Choroid plexus epithelial cell (primary cell): ENCODE measurements at regions not wholly inside any gene's neighbourhood (a gene's known extent, or its start where the extent isn't known, plus 50 kb on each side); places are given as distances from the start of the nearest gene placed in this dataset.
"Not testable (repeated sequence)": the region's sequence is repeated elsewhere in the genome, so short reads cannot be mapped to it uniquely, and the experiment has no call there.

ENCODE experiments used
- DNase-seq: peaks from one replicate; pipeline ENCODE4 v3.0.0-alpha.2; 2010; ENCODE audit warnings: low read depth
- H3K4me3 ChIP-seq: 2 replicates; pipeline ENCODE4 v1.5.1; 2011; ENCODE audit warnings: low read depth, mild to moderate bottlenecking, control low read depth, low read length, moderate library complexity
- TF ChIP-seq, protein P1 (sequence below): conservative IDR thresholded peaks from 2 replicates; pipeline ENCODE4 v1.5.1; 2011; ENCODE audit warnings: low read depth, mild to moderate bottlenecking, control low read depth, inconsistent platforms, low read length, moderate library complexity

DNA sequence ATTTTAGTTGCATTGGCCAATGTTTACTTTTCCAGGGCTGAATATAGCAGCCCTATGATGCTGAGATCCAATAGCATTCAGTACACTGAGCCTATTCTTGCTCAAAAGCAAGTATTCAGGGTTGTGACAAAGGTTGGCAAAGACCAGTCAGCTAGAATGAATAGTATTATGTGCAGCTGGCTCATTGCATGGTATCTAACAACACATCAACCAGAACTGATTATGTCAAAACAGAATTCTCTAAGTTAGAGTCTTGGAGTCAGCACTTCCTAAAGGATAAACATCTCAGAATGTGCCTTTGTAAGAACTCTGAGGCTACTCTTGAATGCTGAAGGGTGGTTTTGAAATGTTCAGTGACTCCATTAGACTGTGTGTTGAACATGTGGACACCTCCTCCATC, 774.5 kb upstream of the RGMB start:
- no peak overlapping the region for H3K4me3 ChIP-seq
- peak; percentile 10 for DNase-seq
- TF ChIP-seq, protein P1, sequence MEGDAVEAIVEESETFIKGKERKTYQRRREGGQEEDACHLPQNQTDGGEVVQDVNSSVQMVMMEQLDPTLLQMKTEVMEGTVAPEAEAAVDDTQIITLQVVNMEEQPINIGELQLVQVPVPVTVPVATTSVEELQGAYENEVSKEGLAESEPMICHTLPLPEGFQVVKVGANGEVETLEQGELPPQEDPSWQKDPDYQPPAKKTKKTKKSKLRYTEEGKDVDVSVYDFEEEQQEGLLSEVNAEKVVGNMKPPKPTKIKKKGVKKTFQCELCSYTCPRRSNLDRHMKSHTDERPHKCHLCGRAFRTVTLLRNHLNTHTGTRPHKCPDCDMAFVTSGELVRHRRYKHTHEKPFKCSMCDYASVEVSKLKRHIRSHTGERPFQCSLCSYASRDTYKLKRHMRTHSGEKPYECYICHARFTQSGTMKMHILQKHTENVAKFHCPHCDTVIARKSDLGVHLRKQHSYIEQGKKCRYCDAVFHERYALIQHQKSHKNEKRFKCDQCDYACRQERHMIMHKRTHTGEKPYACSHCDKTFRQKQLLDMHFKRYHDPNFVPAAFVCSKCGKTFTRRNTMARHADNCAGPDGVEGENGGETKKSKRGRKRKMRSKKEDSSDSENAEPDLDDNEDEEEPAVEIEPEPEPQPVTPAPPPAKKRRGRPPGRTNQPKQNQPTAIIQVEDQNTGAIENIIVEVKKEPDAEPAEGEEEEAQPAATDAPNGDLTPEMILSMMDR: no peak

DNA sequence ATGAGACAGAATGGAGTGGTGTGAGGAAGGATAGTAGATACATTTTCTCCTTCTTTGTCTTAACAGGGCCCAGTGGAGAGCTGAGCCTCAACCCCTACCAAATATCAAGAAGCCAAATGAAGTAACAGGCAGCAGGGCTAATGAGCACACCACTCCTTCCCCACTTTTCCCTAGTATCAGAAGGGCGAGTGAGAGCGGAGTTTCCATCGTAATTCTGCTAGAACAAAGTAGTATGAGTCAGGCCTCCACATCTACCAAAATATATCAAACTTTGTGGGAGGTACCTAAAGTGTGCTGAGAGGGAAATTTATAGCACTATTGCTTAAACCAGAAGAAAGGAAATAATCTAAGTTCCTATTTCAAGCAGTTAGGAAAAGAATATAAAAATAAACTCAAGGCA, 769.0 kb upstream of the RGMB start:
- DNase-seq: no peak
- TF ChIP-seq, protein P1: no peak
- no peak overlapping the region for H3K4me3 ChIP-seq

DNA sequence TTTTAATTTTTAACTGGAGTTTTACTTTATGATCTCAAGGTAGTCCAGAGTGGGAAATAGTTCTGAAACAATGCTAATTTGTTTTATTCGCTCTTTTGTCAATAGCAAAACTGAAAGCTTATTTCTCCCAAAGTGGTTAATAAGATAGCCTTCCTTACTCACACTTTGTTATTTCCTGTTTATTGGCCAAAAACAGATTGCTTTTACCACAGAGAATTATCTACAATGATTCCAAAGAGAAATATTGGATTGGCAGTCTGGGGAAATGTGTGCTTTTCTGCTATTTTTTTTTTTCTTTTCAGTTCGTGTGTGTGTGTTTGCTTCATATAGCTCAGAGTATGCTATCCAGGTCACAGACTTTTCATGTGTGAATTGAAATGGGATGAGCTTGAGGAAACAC, 756.7 kb upstream of the RGMB start:
- H3K4me3 ChIP-seq: no peak overlapping the region
- DNase-seq: peak; percentile 17
- TF ChIP-seq, protein P1: no peak

DNA sequence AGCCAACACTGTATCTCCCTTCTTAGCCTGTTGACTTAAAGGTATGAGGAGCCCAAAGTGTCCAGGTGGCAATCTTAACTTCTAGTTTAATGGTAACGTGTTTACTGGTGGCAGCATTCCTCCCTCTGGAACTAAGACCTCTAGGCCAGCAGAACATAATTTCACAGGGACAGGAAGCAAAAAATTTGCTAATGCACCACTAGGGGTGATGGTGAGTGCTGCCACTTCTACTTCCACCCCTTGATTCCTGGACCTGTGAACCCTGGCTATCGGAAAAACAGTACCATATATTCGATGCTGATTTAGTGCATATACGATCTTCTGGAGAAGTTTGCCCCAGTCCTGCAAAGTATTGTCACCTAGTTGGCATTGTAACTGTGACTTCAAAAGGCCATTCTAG, 743.2 kb upstream of the RGMB start:
- not testable (repeated sequence) for DNase-seq, H3K4me3 ChIP-seq
- TF ChIP-seq, protein P1: peak; percentile 29

DNA sequence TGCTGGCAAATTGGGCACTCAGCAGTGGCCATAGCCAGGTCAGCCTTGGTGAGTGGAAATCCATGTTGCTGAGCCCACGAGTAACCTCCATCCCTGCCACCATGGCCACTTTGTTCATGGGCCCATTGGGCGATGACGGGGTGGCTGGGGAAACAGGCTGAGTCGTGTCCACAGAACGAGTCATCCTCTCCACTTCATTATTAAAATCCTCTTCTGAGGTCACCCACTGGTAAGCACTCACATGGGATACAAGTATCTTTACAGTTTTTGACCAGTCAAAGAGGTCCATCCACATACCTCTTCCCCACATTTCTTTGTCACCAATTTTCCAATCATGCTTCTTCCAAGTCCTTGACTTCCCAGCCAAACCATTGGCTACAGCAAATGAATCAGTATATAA, 742.4 kb upstream of the RGMB start:
- not testable (repeated sequence) for H3K4me3 ChIP-seq, DNase-seq

DNA sequence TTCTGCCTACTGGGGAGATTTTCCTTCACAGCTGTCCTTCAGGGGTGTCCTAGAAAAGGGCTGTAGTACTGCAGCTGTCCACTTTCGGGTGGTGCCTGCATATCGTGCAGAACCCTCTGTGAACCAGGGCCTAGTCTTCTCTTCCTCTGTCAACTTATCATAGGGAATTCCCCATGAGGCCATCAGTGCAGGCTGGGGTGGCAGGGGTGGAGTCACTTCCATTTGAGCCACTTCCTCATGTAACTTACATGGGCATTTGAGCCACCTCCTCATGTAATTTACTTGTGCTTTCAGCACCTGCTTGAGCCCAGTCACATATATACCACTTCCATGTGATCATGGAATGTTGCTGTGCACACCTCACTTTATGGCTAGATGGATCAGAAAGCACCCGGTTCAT, 742.0 kb upstream of the RGMB start:
- TF ChIP-seq, protein P1: no peak
- no peak overlapping the region for H3K4me3 ChIP-seq
- DNase-seq: no peak

DNA sequence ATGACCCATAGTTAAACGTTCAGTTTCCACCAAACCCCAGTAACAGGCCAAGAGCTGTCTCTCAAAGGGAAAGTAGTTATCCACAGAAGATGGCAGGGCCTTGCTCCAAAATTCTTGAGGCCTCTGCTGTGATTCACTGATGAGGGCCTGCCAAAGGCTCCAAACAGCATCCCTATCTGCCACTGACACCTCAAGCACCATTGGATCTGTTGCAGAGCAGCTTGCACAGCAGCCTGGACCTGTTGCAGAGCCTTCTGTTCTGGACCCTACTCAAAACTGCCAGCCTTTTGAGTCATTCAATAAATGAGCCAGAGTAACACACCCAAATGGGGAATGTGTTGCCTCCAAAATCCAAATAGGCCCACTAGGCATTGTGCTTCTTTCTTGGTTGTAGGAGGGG, 741.5 kb upstream of the RGMB start:
- H3K4me3 ChIP-seq: no peak overlapping the region
- no peak for DNase-seq
- TF ChIP-seq, protein P1: no peak

DNA sequence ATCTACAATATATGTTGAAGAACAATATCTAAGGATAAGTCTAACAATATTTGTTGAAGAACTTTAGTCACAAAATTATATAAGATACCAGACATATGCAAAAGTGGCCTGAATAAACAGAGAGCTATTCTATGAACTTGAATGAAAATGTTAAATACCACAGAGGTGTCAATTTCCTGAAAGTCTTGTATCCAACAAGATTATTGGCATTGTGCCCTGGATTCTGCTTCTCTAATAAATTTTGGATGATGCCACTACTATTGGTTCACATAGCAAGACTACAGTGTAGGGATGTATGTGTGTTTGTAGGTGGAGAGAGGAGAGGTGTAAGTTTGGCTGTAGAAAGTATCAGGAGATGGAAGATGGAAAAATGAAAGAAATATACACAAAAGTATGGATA, 731.8 kb upstream of the RGMB start:
- DNase-seq: peak; percentile 13
- TF ChIP-seq, protein P1: no peak

More for the DNA sequence above, 731.8 kb upstream of the RGMB start:
- no peak overlapping the region for H3K4me3 ChIP-seq
